Erythroblast (primary cell): ENCODE measurements at regions not wholly inside any gene's neighbourhood (a gene's known extent, or its start where the extent isn't known, plus 50 kb on each side); places are given as distances from the start of the nearest gene placed in this dataset.

Experiments used
- GATA1 ChIP-seq: IDR thresholded peaks from 2 replicates; pipeline ENCODE4 v1.6.1; 2011; ENCODE audit warnings: low read depth, mild to moderate bottlenecking, control low read depth, low read length, moderate library complexity
- POLR2A ChIP-seq: IDR thresholded peaks from 2 replicates; pipeline ENCODE4 v1.6.1; 2011; ENCODE audit warnings: mild to moderate bottlenecking, low read length

GRCh38 chrX:121496966-121497365 is 449.6 kb downstream of the GLUD2 start:
- TF ChIP-seq POLR2A = no peak
- TF ChIP-seq GATA1 = no peak
